Psoas muscle (tissue), 7 donors: ENCODE measurements at regions not wholly inside any gene's neighbourhood (a gene's known extent, or its start where the extent isn't known, plus 50 kb on each side); places are given as distances from the start of the nearest gene placed in this dataset.

Experiments used
- ATAC-seq, 4 donors: fragments of 200-7000 bp; cut with Tn5 transposase; one replicate each; pipeline ENCODE4 v1.9.1; 2020; ENCODE audit warnings: moderate library complexity in 3 of 4, mild to moderate bottlenecking in 2 of 4
- DNase-seq, 2 donors: peaks; one replicate each; pipeline ENCODE4 v3.0.0-alpha.2; 2020
- H3K27ac ChIP-seq: fragments of 200-600 bp; one replicate; pipeline ENCODE4 v1.8.0; 2022
- H3K27me3 ChIP-seq, 3 donors: fragments of 200-600 bp in 1 of 3; one replicate each; pipeline versions ENCODE4 v1.6.1 to v1.8.0; 2013 to 2022; ENCODE audit warnings: low read length in 2 of 3, mild to moderate bottlenecking in 2 of 3, moderate library complexity in 1 of 3; ENCODE audit not compliant: insufficient read depth in 3 of 3
- H3K36me3 ChIP-seq, 2 donors: fragments of 200-600 bp in 1 of 2; one replicate each; pipeline versions ENCODE4 v1.6.1 to v1.8.0; 2013 to 2022; ENCODE audit warnings: low read depth in 1 of 2, mild to moderate bottlenecking in 1 of 2, moderate library complexity in 1 of 2; ENCODE audit not compliant: insufficient read depth in 1 of 2
- H3K4me1 ChIP-seq: fragments of 200-600 bp; one replicate; pipeline ENCODE4 v1.8.0; 2022
- H3K4me3 ChIP-seq: fragments of 200-600 bp; one replicate; pipeline ENCODE4 v1.8.0; 2022; ENCODE audit warnings: mild to moderate bottlenecking
- H3K9me3 ChIP-seq: fragments of 200-600 bp; one replicate; pipeline ENCODE4 v1.8.0; 2022
- WGBS, 3 donors: extraction: QIAGEN DNeasy Blood & Tissue Kit; methylation state at CpG; one replicate each; pipeline versions ENCODE4 v1.1.6 to v1.1.7; 2013; 5-methylcytosine and 5-hydroxymethylcytosine counted together
- intact Hi-C, 2 donors: fragments of 100-400 bp; cut with DNase I; formaldehyde crosslinking; loops; one replicate each; pipeline versions ENCODE4 v1.11.0 to v1.14.2; 2022
- TF ChIP-seq, protein P1 (sequence below): fragments of 200-600 bp; IDR thresholded peaks from one replicate; pipeline ENCODE4 v1.8.0; 2022; ENCODE audit warnings: antibody characterized with exemption
- donor health status: healthy with polysubstance abuse.
- donor health status: DM: no; HTN: no; CAD: no; lungs with moderate emphysema.
- donor health status: Bipolar disorder and iron deficiency.
- donor health status: healthy.
- donor health status: DM: yes; HTN: yes; CAD: no.
- donor health status: DM: no; HTN: no; CAD: no.
- donor health status: DM: yes; HTN: yes; CAD: no.

DNA sequence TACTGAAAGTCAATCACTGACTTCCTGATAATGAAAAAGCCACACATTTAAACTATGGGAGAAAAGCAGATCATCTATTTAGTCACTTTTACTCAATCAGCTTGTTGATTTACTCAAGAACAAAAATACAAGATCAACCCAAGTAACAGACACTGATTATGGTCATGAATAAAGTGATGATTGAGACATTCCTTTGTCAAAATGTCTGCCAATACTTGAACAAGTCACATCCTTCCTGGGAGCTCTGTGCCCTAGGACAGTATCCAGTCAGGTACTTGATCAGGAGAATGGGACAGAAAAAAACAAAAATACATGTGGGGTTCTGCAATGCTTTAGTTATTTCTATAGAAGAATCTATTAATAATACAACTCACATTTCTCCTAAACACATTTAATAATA lies 150.0 kb upstream of the NEBL start:
- intact Hi-C loops = no loop called here
- no peaks in the 10 kb centered on the region for H3K4me1 ChIP-seq
- ATAC-seq (no peak), DNase-seq (no peak)
- H3K27ac ChIP-seq = no peak overlapping the region
- H3K9me3 ChIP-seq = peaks cover 2% of the 10 kb centered on the region
- TF ChIP-seq, protein P1, sequence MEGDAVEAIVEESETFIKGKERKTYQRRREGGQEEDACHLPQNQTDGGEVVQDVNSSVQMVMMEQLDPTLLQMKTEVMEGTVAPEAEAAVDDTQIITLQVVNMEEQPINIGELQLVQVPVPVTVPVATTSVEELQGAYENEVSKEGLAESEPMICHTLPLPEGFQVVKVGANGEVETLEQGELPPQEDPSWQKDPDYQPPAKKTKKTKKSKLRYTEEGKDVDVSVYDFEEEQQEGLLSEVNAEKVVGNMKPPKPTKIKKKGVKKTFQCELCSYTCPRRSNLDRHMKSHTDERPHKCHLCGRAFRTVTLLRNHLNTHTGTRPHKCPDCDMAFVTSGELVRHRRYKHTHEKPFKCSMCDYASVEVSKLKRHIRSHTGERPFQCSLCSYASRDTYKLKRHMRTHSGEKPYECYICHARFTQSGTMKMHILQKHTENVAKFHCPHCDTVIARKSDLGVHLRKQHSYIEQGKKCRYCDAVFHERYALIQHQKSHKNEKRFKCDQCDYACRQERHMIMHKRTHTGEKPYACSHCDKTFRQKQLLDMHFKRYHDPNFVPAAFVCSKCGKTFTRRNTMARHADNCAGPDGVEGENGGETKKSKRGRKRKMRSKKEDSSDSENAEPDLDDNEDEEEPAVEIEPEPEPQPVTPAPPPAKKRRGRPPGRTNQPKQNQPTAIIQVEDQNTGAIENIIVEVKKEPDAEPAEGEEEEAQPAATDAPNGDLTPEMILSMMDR = no peak
- H3K27me3 ChIP-seq = no peaks in the 10 kb centered on the region
- no peak overlapping the region for H3K4me3 ChIP-seq
- H3K36me3 ChIP-seq = no peaks in the 10 kb centered on the region

GRCh38 chr10:21043044-21043443 lies 145.9 kb upstream of the NEBL start:
- Histone ChIP-seq H3K27ac (no peak overlapping the region), H3K9me3 (no peaks in the 10 kb centered on the region), H3K4me3 (no peak overlapping the region), H3K36me3 (no peaks in the 10 kb centered on the region), H3K27me3 (no peaks in the 10 kb centered on the region), H3K4me1 (no peaks in the 10 kb centered on the region)
- DNase-seq (no peak), ATAC-seq (no peak)
- TF ChIP-seq, protein P1 = no peak
- intact Hi-C loops = no loop called here
- WGBS, 3 donors = 83 to 90% (median 88%) methylated on average over 4 of the region's 4 CpGs

- WGBS, 3 donors = 70 to 85% (median 82%) methylated on average over 1 of the region's 1 CpG
- DNase-seq (no peak), ATAC-seq (no peak)
- H3K4me1 ChIP-seq = no peaks in the 10 kb centered on the region
- no peaks in the 10 kb centered on the region for H3K9me3 ChIP-seq
- no peaks in the 10 kb centered on the region for H3K36me3 ChIP-seq
- TF ChIP-seq, protein P1 = no peak
- intact Hi-C loops = no loop called here
- H3K4me3 ChIP-seq = no peak overlapping the region
- H3K27ac ChIP-seq = no peak overlapping the region
- H3K27me3 ChIP-seq = no peaks in the 10 kb centered on the region
These were observed 145.4 kb upstream of the NEBL start for GRCh38 chr10:21042536-21042935.

DNA sequence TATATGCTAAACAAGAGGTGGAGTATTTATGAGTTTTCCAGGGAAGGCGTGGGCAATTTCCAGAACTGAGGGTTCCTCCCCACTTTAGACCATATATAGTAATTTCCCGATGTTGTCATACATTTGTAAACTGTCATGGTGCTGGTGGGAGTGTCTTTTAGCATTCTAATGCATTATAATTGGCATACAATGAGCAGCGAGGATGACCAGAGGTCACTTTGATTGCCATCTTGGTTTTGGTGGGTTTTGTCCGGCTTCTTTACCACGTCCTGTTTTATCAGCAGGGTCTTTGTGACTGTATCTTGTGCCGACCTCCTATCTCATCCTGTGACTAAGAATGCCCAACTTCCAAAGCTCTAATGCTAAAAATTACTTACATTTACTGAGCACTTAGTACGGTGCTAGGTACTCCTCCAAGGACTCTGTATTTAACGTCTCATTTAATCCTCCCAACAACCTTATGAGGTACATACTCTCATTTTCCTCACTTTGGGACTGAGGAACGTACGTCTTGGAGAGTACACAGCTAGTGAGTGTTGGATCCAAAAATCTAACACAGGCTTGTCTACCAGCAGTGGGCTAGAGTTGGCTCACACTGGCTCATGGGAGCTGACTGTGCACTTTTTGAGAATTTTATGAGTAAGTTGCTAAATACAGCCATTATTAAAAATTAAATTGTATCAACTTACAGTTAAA lies 144.8 kb upstream of the NEBL start:
- TF ChIP-seq, protein P1 = no peak
- WGBS, 3 donors = 83 to 85% (median 83%) methylated on average over 10 of the region's 10 CpGs
- Histone ChIP-seq H3K4me1 (no peaks in the 10 kb centered on the region), H3K27ac (no peak overlapping the region), H3K36me3 (no peaks in the 10 kb centered on the region), H3K9me3 (no peaks in the 10 kb centered on the region), H3K4me3 (no peak overlapping the region), H3K27me3 (no peaks in the 10 kb centered on the region)
- ATAC-seq (no peak), DNase-seq (no peak)
- intact Hi-C loops = no loop called here

GRCh38 chr10:21039721-21040120 lies 142.6 kb upstream of the NEBL start:
- TF ChIP-seq, protein P1 = no peak
- H3K4me1 ChIP-seq = no peaks in the 10 kb centered on the region
- WGBS, 3 donors = 66 to 77% (median 75%) methylated on average over 3 of the region's 3 CpGs
- no peak overlapping the region for H3K4me3 ChIP-seq
- intact Hi-C loops = no loop called here
- H3K27me3 ChIP-seq = no peaks in the 10 kb centered on the region
- no peak for ATAC-seq
- H3K36me3 ChIP-seq = no peaks in the 10 kb centered on the region
- no peak overlapping the region for H3K27ac ChIP-seq
- no peaks in the 10 kb centered on the region for H3K9me3 ChIP-seq
- no peak for DNase-seq
